H1 (cell line): ENCODE measurements at regions not wholly inside any gene's neighbourhood (a gene's known extent, or its start where the extent isn't known, plus 50 kb on each side); places are given as distances from the start of the nearest gene placed in this dataset.

Source experiments
- CHD1 ChIP-seq: IDR thresholded peaks from 2 replicates; pipeline ENCODE4 v1.6.1; 2012; ENCODE audit warnings: low read depth, low read length, improper control_type of control experiment
- CHD7 ChIP-seq: fragments of 300-600 bp; sonication (generic); IDR thresholded peaks from 2 replicates; pipeline ENCODE4 v1.7.1; 2012; ENCODE audit warnings: low read length, moderate library complexity, mild to moderate bottlenecking, inconsistent platforms; ENCODE audit not compliant: insufficient replicate concordance

- TF ChIP-seq CHD7 = no peak
- TF ChIP-seq CHD1 = no peak
- TF ChIP-seq, all 59 proteins: peak for 0
Measured at GRCh38 chr1:30606166-30606565, 117.2 kb downstream of the MATN1 start (continued).
